Stimulated activated naive B cell treated with anti-CD40 and anti-IgM and Interleukin-4, amounts not matched to agents 10 μg/mL and 1 μg/mL and 100 μg/mL, for 72 hours (primary cell): ENCODE measurements at regions not wholly inside any gene's neighbourhood (a gene's known extent, or its start where the extent isn't known, plus 50 kb on each side); places are given as distances from the start of the nearest gene placed in this dataset.

ENCODE experiments used
- ATAC-seq, 2 donors: fragments of 150-1000 bp; cut with Tn5 transposase; replicated peaks; 2 replicates each; pipeline ENCODE4 v1.10.0; 2021; ENCODE audit warnings: moderate library complexity in 1 of 2
- DNase-seq: peaks from one replicate; pipeline ENCODE4 v3.0.0; 2021
- H3K27ac Mint-ChIP-seq: one replicate; pipeline ENCODE4 v1.8.0; 2022; ENCODE audit warnings: mild to moderate bottlenecking, mixed read lengths
- H3K27me3 Mint-ChIP-seq, 2 donors: one replicate each; pipeline ENCODE4 v1.8.0; 2022; ENCODE audit warnings: mixed read lengths in 2 of 2
- H3K36me3 Mint-ChIP-seq, 2 donors: one replicate each; pipeline ENCODE4 v1.8.0; 2022; ENCODE audit warnings: mixed read lengths in 2 of 2, mild to moderate bottlenecking in 1 of 2
- H3K4me1 Mint-ChIP-seq, 2 donors: one replicate each; pipeline ENCODE4 v1.8.0; 2022; ENCODE audit warnings: mixed read lengths in 2 of 2, mild to moderate bottlenecking in 1 of 2
- H3K4me3 Mint-ChIP-seq, 2 donors: one replicate each; pipeline ENCODE4 v1.8.0; 2022; ENCODE audit warnings: mild to moderate bottlenecking in 2 of 2, mixed read lengths in 2 of 2, moderate library complexity in 1 of 2
- H3K9me3 Mint-ChIP-seq, 2 donors: one replicate each; pipeline ENCODE4 v1.8.0; 2022; ENCODE audit warnings: mixed read lengths in 2 of 2, mild to moderate bottlenecking in 1 of 2

GRCh38 chr13:109479534-109479933, 306.8 kb downstream of the IRS2 start:
- Mint-ChIP-seq H3K27ac (no peak overlapping the region), H3K4me3 (no peak overlapping the region), H3K9me3 (peaks cover 0 to 3% of the 10 kb centered on the region in 2 donors), H3K36me3 (no peaks in the 10 kb centered on the region), H3K27me3 (peaks cover 0 to 9% of the 10 kb centered on the region in 2 donors), H3K4me1 (no peaks in the 10 kb centered on the region)
- DNase-seq (no peak), ATAC-seq (no peak)

DNA sequence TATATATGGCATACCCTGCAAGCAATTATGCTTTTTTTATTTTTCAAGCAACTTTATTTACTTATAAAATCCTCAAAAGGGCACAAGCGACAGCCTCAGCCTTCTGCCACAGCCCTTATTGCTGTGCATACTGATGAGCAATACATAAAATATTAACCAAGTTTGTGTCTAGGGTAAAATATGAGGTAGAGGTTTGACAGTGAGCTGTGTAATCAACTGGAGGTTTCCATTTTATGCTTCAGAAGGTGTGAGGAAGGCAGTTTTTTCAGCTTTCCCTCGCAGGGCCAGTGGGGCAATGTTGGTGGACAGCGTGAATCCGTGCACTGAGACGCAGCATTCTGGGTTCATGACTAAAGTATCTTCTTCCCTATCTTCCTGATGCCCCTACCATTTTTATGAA, 310.4 kb downstream of the IRS2 start:
- ATAC-seq (no peak), DNase-seq (no peak)
- Mint-ChIP-seq H3K27me3 (peaks cover 0 to 9% of the 10 kb centered on the region in 2 donors), H3K4me3 (no peak overlapping the region), H3K4me1 (no peaks in the 10 kb centered on the region), H3K36me3 (no peaks in the 10 kb centered on the region), H3K9me3 (peaks cover 0 to 1% of the 10 kb centered on the region in 2 donors), H3K27ac (no peak overlapping the region)

DNA sequence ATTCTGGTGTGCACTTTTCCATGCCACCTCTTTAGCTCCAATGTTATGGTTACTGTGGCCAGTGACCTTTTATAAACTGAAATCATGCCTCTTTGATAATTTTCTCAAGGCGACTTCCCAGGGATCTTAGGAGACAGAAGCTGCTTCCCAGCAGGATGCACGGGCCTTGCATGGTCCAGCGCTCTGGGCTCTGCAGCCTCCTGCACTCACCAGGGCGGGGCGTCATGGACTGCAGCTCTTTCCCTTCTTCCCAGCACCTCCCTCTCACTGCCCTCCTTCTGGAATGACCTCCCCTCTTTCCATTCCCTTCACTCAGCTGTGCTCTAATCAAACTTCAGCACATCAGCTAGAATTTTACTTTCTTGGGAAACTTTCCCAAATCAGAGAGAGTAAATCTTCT, 318.3 kb downstream of the IRS2 start:
- H3K9me3 Mint-ChIP-seq, result peaks cover 1 to 5% of the 10 kb centered on the region in 2 donors
- ATAC-seq (no peak), DNase-seq (no peak)
- H3K27ac Mint-ChIP-seq, result no peak overlapping the region
- no peaks in the 10 kb centered on the region for H3K27me3 Mint-ChIP-seq
- no peaks in the 10 kb centered on the region for H3K4me1 Mint-ChIP-seq
- no peak overlapping the region for H3K4me3 Mint-ChIP-seq
- H3K36me3 Mint-ChIP-seq, result no peaks in the 10 kb centered on the region

- Mint-ChIP-seq H3K4me3 (no peak overlapping the region), H3K9me3 (peaks cover 4 to 11% of the 10 kb centered on the region in 2 donors), H3K36me3 (no peaks in the 10 kb centered on the region), H3K27me3 (no peaks in the 10 kb centered on the region), H3K4me1 (no peaks in the 10 kb centered on the region), H3K27ac (no peak overlapping the region)
- DNase-seq (no peak), ATAC-seq (no peak)
Measured at GRCh38 chr13:109465148-109465547, 321.2 kb downstream of the IRS2 start.

DNA sequence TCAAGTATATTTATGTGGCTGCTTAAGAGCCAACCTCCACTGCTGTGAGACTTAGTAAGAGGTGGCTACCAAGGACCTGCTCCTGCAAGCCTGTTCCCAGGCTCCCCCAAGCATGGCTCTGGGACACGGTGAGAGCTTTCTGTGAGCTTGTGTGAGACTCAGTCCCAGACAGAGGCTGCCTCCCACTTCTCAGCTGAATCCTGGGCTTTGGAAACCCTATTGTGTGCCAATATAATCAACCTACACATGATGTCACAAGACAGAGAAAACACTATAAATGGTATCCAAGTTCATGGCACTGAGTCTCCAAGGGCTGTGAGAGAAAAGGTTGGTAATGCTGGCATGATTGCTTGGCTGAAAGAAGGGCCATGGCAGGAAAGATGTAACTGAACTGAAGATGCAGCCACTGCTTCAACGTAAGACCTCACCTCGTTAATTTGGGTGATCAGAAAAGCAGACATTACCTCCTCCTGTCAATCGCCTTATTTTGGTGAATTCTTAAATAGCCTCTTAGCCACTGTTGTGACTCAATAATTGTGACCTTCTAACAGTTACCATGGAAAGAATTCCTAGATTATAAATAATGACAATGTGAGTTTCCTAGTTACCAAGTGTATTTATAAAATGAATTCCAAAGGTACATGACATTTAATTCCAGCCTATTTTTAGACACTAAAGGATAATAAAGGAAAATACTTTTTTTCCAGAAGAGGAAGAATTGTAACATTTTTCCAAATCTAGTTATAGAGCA, 332.0 kb downstream of the IRS2 start:
- H3K27me3 Mint-ChIP-seq, result peaks cover 0 to 12% of the 10 kb centered on the region in 2 donors
- DNase-seq (no peak), ATAC-seq (no peak)
- no peaks in the 10 kb centered on the region for H3K4me1 Mint-ChIP-seq
- peaks cover 0 to 3% of the 10 kb centered on the region in 2 donors for H3K9me3 Mint-ChIP-seq
- no peaks in the 10 kb centered on the region for H3K36me3 Mint-ChIP-seq
- H3K27ac Mint-ChIP-seq, result no peak overlapping the region
- H3K4me3 Mint-ChIP-seq, result no peak overlapping the region

DNA sequence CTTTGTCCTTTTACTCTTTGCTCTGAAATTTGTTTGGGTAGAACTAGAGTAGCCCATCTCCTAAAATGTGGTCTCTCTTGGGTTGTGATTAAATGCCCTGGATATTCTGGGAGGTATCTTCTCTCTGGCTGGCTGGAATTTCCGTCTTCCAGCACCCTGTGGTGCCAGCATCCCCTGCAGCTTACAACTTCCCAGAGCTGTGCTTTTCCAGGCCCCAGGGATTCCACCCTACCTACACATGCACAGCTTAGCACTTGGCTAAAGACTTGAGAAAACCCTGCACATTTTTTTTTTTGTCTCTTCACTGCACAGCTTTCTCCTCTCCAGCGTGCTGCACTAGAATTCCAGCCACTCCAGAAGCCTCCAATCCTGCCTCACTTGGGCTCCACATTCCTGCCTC, 334.7 kb downstream of the IRS2 start:
- no peak for DNase-seq
- H3K4me1 Mint-ChIP-seq, result no peaks in the 10 kb centered on the region

DNA sequence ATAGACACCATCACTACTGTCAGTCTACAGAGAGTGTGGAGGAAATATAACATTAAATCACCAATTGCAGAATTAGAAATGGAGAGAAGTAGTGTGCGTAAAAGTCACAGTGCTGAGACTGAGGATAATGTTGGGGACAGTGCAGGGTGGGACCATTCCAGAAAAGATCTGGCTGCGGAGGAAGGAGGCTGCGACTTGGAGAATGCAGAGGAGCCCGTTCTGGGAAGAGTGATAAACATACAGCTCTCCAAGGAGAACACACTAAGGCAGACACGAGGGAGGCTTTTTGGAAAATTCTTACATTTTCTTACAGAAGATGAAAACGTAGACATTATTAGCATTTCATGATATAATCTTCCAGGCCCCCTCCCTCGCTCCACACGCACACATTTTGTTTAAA, 337.8 kb downstream of the IRS2 start:
- H3K27ac Mint-ChIP-seq, result no peak overlapping the region
- DNase-seq, result no peak
- no peaks in the 10 kb centered on the region for H3K4me1 Mint-ChIP-seq
- no peak overlapping the region for H3K4me3 Mint-ChIP-seq
- no peaks in the 10 kb centered on the region for H3K36me3 Mint-ChIP-seq
- no peak for ATAC-seq
- peaks cover 0 to 5% of the 10 kb centered on the region in 2 donors for H3K9me3 Mint-ChIP-seq
- peaks cover 0 to 5% of the 10 kb centered on the region in 2 donors for H3K27me3 Mint-ChIP-seq

More for the DNA sequence above, 334.7 kb downstream of the IRS2 start:
- no peak overlapping the region for H3K27ac Mint-ChIP-seq
- no peak for ATAC-seq
- no peaks in the 10 kb centered on the region for H3K36me3 Mint-ChIP-seq
- peaks cover 0 to 3% of the 10 kb centered on the region in 2 donors for H3K9me3 Mint-ChIP-seq
- peaks cover 0 to 9% of the 10 kb centered on the region in 2 donors for H3K27me3 Mint-ChIP-seq
- H3K4me3 Mint-ChIP-seq, result no peak overlapping the region

DNA sequence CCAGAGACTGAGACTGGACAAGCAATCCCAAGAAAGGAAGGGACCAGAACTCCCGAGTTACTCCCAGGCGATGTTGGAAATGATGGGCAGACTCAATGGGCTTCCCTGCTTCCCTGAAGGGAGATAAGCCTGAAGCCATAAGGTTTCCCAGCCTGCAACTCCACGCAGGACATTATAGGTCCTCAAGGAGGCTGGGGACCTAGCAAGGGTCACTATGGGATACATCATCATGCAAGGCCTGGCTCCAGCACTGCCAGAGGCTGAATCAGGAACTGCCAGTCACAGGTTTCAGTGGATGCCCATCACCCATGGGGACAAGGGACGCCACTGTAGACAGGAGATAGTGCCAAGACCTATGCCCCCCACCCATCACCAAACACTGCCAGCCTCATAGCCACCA, 338.7 kb downstream of the IRS2 start:
- no peak for ATAC-seq
- Mint-ChIP-seq H3K36me3 (no peaks in the 10 kb centered on the region), H3K4me3 (no peak overlapping the region), H3K9me3 (peaks cover 0 to 5% of the 10 kb centered on the region in 2 donors), H3K27me3 (peaks cover 0 to 5% of the 10 kb centered on the region in 2 donors), H3K4me1 (no peaks in the 10 kb centered on the region), H3K27ac (no peak overlapping the region)
- no peak for DNase-seq

- H3K27ac Mint-ChIP-seq, result no peak overlapping the region
- DNase-seq (no peak), ATAC-seq (no peak)
- no peaks in the 10 kb centered on the region for H3K27me3 Mint-ChIP-seq
- peaks cover 3 to 5% of the 10 kb centered on the region in 2 donors for H3K9me3 Mint-ChIP-seq
- H3K36me3 Mint-ChIP-seq, result no peaks in the 10 kb centered on the region
- no peaks in the 10 kb centered on the region for H3K4me1 Mint-ChIP-seq
- H3K4me3 Mint-ChIP-seq, result no peak overlapping the region
Measured at GRCh38 chr13:109440320-109440719, 346.1 kb downstream of the IRS2 start.

- Mint-ChIP-seq H3K27ac (no peak overlapping the region), H3K27me3 (no peaks in the 10 kb centered on the region), H3K4me1 (no peaks in the 10 kb centered on the region), H3K36me3 (no peaks in the 10 kb centered on the region), H3K9me3 (peaks cover 5% of the 10 kb centered on the region in 2 donors), H3K4me3 (no peak overlapping the region)
- no peak for ATAC-seq
- DNase-seq, result no peak
Measured at GRCh38 chr13:109439813-109440212, 346.6 kb downstream of the IRS2 start.

GRCh38 chr13:109436841-109437240, 349.5 kb downstream of the IRS2 start:
- Mint-ChIP-seq H3K36me3 (peaks cover 3 to 4% of the 10 kb centered on the region in 2 donors), H3K4me1 (no peaks in the 10 kb centered on the region), H3K27ac (no peak overlapping the region), H3K9me3 (peaks cover 12 to 15% of the 10 kb centered on the region in 2 donors), H3K27me3 (no peaks in the 10 kb centered on the region), H3K4me3 (no peak overlapping the region)
- no peak for DNase-seq
- ATAC-seq, result no peak

- H3K27ac Mint-ChIP-seq, result no peak overlapping the region
- no peak for DNase-seq
- H3K27me3 Mint-ChIP-seq, result no peaks in the 10 kb centered on the region
- peaks cover 3 to 4% of the 10 kb centered on the region in 2 donors for H3K36me3 Mint-ChIP-seq
- no peak overlapping the region for H3K4me3 Mint-ChIP-seq
- no peaks in the 10 kb centered on the region for H3K4me1 Mint-ChIP-seq
- H3K9me3 Mint-ChIP-seq, result peaks cover 12 to 15% of the 10 kb centered on the region in 2 donors
- ATAC-seq, result no peak
Measured at GRCh38 chr13:109436055-109436622, 350.2 kb downstream of the IRS2 start.

- DNase-seq, result no peak
- peaks cover 3 to 4% of the 10 kb centered on the region in 2 donors for H3K36me3 Mint-ChIP-seq
- no peak overlapping the region for H3K4me3 Mint-ChIP-seq
- no peak overlapping the region for H3K27ac Mint-ChIP-seq
- peaks cover 10 to 18% of the 10 kb centered on the region in 2 donors for H3K9me3 Mint-ChIP-seq
- H3K4me1 Mint-ChIP-seq, result peaks cover 0 to 2% of the 10 kb centered on the region in 2 donors
- no peaks in the 10 kb centered on the region for H3K27me3 Mint-ChIP-seq
- no peak for ATAC-seq
Measured at GRCh38 chr13:109431217-109431616, 355.2 kb downstream of the IRS2 start.

GRCh38 chr13:109428146-109428545, 358.2 kb downstream of the IRS2 start:
- Mint-ChIP-seq H3K9me3 (peaks cover 2 to 13% of the 10 kb centered on the region in 2 donors), H3K27ac (no peak overlapping the region), H3K4me3 (no peak overlapping the region), H3K4me1 (peaks cover 0 to 2% of the 10 kb centered on the region in 2 donors), H3K27me3 (peaks cover under 1 to 1% of the 10 kb centered on the region in 2 donors), H3K36me3 (peaks cover under 1 to 1% of the 10 kb centered on the region in 2 donors)
- no peak for ATAC-seq
- no peak for DNase-seq

- H3K36me3 Mint-ChIP-seq, result no peaks in the 10 kb centered on the region
- no peak overlapping the region for H3K27ac Mint-ChIP-seq
- peaks cover 0 to 2% of the 10 kb centered on the region in 2 donors for H3K4me1 Mint-ChIP-seq
- no peak for ATAC-seq
- DNase-seq, result no peak
- H3K9me3 Mint-ChIP-seq, result peaks cover 0 to 11% of the 10 kb centered on the region in 2 donors
- H3K27me3 Mint-ChIP-seq, result peaks cover 4 to 6% of the 10 kb centered on the region in 2 donors
- H3K4me3 Mint-ChIP-seq, result no peak overlapping the region
Measured at GRCh38 chr13:109427695-109428094, 358.7 kb downstream of the IRS2 start.
